HG03135 (cell line): ENCODE measurements at regions not wholly inside any gene's neighbourhood (a gene's known extent, or its start where the extent isn't known, plus 50 kb on each side); places are given as distances from the start of the nearest gene placed in this dataset.

Experiments
- ATAC-seq: cut with Tn5 transposase; IDR thresholded peaks from one replicate; pipeline ENCODE4 v1.9.1; 2021; ENCODE audit warnings: mild to moderate bottlenecking, moderate library complexity; ENCODE audit not compliant: unreplicated experiment

- ATAC-seq: no peak
These were observed 140.4 kb upstream of the ADRA1B start for GRCh38 chr5:159775890-159776289.

- no peak for ATAC-seq
These were observed 139.1 kb upstream of the ADRA1B start for GRCh38 chr5:159777049-159777660.

- no peak for ATAC-seq
These were observed 136.8 kb upstream of the ADRA1B start for GRCh38 chr5:159779481-159779880.

GRCh38 chr5:159780246-159780645, 136.0 kb upstream of the ADRA1B start:
- no peak for ATAC-seq

GRCh38 chr5:159781626-159782157, 134.6 kb upstream of the ADRA1B start:
- ATAC-seq: no peak

DNA sequence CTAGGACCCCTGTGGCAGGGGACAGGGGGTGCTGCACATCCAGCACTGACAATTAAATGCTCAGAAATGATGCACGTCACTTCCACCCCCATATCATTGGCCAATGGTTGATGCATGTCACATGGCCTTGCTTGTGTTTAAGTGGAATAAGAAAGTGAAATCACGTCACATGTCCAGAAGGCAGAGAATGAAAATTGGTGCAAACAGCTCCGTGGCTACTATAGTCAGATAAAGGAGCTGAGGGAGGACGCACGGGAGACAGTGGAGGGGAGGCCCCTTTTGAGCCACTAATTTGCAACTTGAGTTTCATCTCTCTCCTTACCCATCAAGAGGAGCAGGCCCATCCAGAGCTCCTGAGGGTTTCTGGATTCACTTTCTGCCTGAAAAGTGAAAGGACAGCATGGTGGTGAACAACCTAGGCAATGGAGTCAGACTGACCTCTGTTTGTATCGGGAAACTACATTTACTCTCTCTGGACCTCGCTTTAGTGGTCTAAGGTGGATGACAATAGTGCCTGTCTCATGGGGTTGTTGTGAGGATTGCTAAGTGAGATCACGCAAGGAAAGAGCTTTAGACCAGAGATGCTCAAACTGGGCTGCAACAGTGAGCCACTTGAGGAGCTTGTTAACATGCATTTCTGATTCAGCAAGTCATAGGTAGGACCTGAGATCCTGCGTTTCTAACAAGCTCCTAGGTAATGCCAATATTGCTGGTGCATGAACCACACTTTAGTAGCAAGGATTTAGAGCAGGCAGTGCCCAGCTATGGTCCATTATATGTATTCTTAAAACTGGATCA, 133.9 kb upstream of the ADRA1B start:
- no peak for ATAC-seq

GRCh38 chr5:159782995-159783300, 133.3 kb upstream of the ADRA1B start:
- ATAC-seq: no peak

DNA sequence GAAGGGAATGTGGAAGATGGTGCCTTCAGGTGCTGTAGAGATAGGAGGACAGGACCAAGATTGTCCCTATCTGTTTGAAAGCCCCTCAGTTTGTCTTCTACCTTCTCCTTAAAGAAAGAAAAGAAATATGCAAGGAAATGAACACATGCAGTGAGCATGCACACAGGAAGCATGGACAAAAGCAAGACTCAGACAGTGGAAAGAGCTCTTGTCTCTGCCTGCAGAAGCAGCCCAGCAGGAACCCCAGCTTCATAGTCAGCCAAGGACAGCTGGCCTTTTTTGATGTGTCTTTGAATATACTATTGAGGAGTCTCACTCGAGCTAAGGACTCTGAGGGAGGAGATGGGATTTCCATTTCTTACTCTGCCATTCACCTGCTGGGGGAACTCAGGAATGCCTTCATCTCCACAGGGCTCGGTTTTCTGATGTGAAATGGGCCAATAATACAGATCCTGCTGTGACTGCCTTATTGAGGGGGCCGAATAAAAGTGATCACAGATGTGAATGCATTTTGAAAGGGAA, 132.5 kb upstream of the ADRA1B start:
- no peak for ATAC-seq

DNA sequence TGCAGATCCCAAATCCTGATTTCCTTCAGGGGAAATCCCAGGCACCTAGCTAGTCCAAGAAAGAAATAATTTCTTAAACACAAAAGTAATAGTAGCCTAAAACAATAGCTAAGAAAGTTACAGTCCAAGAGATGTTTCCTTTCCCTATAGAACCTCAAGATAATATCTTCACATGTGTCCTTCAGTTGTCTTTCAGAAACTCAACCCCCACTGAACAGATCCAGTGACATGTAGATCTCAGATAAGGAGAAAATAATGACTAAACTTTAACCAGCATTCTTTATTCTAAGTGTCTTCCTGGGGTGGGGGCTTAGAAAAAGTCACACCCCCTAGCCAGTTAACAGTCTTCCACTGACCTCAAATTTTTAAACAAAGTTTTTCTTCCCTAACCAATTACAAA, 131.3 kb upstream of the ADRA1B start:
- ATAC-seq: no peak

GRCh38 chr5:159785656-159786055, 130.6 kb upstream of the ADRA1B start:
- no peak for ATAC-seq

- no peak for ATAC-seq
These were observed 130.1 kb upstream of the ADRA1B start for GRCh38 chr5:159786201-159786600.

DNA sequence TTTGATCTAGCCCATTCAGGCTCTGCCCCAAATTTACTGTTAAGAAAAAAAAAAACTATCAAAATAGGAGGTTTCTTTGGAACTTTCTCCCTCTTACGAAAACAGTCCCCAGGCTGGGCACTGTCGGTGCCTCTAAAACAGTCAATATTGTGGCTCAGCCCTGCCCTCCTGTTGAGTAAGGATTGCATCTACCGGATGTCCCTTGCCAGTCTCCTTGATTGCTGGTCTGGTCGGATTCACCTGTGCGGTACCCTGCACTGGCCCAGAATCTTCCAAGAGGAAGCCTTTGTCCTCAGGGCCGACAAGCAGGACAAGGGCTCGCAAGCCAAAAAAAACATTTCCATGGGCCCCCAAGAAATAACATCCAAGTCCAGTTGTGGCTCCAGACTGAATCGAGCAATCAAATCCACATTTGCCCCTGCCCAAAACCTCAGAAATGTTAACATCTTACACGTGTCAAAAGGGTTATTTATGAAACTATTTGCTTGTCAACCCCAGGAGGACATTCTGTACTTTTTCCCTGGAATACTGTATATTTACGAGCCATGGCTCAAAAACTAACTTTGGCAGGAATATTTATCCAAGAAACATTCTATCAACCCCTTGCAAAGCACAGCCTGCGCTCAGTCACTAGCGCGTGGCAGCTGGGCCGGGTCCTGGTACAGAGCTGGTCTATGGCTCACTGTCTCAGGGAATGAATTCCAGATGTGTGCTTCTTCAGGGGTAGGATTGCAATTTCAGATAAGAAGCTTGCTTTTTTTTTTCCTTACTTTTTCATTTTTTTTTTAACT, 129.2 kb upstream of the ADRA1B start:
- no peak for ATAC-seq

GRCh38 chr5:159787837-159788236, 128.4 kb upstream of the ADRA1B start:
- ATAC-seq: no peak

DNA sequence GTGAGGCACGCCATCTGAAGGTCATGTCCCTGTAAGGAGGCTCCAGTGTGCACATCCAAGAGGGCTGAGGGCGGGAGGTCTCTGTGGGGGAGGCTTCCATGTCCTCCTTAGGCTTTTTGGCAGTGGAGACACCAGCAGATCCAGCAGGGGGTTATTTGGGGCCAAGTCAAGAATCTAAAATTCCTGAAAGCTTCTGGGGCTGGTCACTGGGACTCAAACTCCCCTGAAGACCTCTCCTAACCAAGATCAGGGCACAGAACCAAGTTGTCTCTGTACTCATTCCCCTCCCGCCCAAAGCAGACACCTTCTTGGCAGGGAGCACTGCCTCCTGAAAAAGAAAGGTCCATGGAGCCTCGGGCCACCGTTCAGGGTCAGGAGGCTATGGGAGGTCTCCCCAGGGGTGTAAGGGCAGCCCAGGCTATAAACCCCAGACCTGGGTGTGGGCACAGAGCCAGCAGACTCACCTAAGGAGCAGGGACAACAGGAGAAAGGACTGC, 127.4 kb upstream of the ADRA1B start:
- ATAC-seq: no peak

- ATAC-seq: no peak
These were observed 124.1 kb upstream of the ADRA1B start for GRCh38 chr5:159792180-159792579.

- no peak for ATAC-seq
These were observed 118.9 kb upstream of the ADRA1B start for GRCh38 chr5:159797261-159797970.

DNA sequence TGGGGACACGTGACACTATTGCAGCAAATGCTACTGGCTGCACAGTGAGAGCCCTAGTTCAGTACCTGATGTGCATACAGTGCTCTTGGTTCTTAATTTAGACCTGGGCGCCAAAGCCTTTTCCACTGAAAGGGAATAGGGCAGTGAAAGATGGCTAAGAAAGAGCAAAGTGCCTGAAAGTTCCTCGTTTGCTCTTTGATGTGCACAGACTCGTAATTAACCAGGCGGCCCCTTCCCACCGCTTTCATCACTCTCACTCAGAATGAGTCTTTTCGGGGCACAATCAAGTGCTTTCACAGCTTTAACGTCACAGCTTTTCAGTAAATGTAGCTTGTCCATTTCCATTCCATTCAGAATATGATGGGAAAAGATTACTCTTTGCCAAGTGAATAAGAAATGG, 116.6 kb upstream of the ADRA1B start:
- no peak for ATAC-seq

DNA sequence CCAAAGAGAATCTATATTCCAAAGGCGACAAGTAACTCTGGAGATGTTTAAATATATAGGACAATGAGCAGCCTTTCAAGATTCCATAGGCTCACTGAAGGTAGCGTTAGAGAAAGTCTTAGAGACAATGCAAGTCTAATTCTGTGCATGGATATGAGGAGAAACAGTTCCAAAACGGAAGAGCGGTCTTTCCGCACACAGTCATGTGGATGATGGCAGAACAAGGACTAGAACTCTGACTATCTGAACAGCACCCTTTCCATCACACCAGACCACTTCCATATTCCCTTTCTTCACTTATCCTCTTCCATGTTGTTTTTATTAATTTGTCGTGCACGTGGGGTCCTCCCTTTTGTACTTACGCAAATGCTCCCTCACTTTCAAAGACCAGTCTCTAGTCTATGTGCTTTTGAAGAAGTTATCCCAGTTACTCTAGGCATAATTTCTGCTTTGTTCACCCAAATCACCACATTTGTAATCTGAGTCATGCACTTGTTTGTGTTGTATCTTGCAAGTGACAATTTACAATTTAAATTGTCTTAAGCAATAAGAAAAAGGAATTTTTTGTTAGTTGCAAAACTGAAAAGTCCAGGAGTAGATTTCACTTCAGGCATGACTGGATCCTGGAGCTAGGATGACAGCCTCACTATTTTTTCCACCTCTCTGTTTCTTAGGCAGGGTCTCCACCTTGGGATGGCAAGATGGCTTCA, 116.0 kb upstream of the ADRA1B start:
- ATAC-seq: no peak

DNA sequence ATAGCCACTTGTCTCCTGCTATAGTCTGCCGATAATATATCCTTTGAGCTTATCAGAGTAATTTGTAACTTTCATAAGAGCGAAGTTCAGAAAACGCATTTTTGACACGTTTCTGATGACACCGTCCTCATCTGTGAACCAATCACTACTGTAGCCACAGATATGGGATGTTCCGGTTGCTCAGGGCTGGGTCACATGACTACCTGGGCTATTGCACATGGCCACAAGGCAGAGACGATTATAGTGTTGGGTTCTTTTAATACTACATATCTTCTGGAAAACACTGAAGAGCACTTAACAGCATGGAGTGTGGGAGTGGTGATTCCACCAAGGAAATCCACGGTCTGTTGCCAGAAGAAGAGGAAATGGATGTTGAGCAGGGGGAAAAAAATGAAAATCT, 115.0 kb upstream of the ADRA1B start:
- no peak for ATAC-seq

DNA sequence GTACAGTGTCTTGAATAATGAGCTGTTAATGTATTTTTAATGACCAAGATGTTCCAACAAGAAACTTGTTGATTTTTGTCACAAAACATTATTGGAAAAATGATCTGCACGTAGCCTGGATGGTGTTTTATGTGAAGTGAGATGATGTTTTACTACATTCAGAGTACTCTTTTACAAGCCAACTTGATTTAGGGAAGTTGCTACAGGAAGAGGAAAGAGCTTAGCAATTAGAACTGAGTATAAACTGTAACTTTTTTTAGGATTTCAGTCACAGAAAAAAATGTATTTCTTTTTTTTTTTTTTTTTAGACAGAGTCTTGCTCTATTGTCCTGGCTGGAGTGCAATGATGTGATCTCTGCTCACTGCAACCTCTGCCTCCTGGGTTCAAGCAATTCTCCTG, 113.6 kb upstream of the ADRA1B start:
- no peak for ATAC-seq
